ENCODE measurements at regions not wholly inside any gene's neighbourhood (a gene's known extent, or its start where the extent isn't known, plus 50 kb on each side); places are given as distances from the start of the nearest gene placed in this dataset.

DNA sequence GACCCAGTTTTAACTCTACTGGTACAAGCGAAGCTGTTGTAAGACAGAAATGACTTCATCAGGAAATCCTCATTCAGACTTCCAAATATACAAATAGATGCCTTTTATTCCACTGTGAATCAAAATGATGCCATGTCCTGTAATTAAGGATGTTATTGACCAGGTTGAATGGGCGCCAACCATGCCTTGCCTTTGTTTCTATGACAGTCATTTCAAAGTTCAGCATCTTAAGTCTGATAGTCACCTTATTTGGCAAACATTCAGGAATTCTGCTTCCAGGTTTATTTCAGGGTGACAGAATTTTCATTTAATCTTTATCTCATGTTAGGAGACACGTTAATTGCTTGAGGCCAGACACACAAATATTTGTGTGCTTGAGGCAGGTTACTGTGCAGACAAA lies 592.8 kb upstream of the JAG1 start:
- intact Hi-C loops (cut with DNase I, micrococcal nuclease) = no loop called here
- H3K27ac ChIP-seq (ENCODE audit: low read depth in 1 of 2, low read length in 2 of 2) = no peak overlapping the region
- Mint-ChIP-seq H3K36me3 (ENCODE audit: low read depth) (no peaks in the 10 kb centered on the region), H3K27me3 (no peaks in the 10 kb centered on the region), H3K27ac (no peak overlapping the region), H3K9me3 (peaks cover 3% of the 10 kb centered on the region), H3K4me3 (no peak overlapping the region), H3K4me1 (ENCODE audit: low read depth) (no peaks in the 10 kb centered on the region)
- ChIA-PET POLR2A (no interaction called here), CTCF (interaction anchor here (0.8 kb wide), 1 partner anchor 11 kb away, joined by 3 read pairs; no protein-coding TSS in a partner anchor)
- H3K4me1 ChIP-seq (ENCODE audit: insufficient read depth, low read length) = no peaks in the 10 kb centered on the region
- no peak overlapping the region for H3K4me3 ChIP-seq (ENCODE audit: low read length)
- TF ChIP-seq, protein P1, sequence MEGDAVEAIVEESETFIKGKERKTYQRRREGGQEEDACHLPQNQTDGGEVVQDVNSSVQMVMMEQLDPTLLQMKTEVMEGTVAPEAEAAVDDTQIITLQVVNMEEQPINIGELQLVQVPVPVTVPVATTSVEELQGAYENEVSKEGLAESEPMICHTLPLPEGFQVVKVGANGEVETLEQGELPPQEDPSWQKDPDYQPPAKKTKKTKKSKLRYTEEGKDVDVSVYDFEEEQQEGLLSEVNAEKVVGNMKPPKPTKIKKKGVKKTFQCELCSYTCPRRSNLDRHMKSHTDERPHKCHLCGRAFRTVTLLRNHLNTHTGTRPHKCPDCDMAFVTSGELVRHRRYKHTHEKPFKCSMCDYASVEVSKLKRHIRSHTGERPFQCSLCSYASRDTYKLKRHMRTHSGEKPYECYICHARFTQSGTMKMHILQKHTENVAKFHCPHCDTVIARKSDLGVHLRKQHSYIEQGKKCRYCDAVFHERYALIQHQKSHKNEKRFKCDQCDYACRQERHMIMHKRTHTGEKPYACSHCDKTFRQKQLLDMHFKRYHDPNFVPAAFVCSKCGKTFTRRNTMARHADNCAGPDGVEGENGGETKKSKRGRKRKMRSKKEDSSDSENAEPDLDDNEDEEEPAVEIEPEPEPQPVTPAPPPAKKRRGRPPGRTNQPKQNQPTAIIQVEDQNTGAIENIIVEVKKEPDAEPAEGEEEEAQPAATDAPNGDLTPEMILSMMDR (IDR thresholded peaks at IDR 0.05) = no peak
- no peak for DNase-seq
- no peaks in the 10 kb centered on the region for H3K36me3 ChIP-seq (ENCODE audit: insufficient read depth, low read length)
- H3K27me3 ChIP-seq (ENCODE audit: control insufficient read depth in 1 of 2, insufficient read depth in 2 of 2, low read length in 2 of 2) = peaks cover 0 to under 1% of the 10 kb centered on the region in 2 experiments
- no peak for ATAC-seq (ENCODE audit: poor library complexity)
- H3K9me3 ChIP-seq (ENCODE audit: control insufficient read depth in 1 of 2, insufficient read depth in 1 of 2, low read length in 2 of 2) = peaks cover 0 to 13% of the 10 kb centered on the region in 2 experiments

DNA sequence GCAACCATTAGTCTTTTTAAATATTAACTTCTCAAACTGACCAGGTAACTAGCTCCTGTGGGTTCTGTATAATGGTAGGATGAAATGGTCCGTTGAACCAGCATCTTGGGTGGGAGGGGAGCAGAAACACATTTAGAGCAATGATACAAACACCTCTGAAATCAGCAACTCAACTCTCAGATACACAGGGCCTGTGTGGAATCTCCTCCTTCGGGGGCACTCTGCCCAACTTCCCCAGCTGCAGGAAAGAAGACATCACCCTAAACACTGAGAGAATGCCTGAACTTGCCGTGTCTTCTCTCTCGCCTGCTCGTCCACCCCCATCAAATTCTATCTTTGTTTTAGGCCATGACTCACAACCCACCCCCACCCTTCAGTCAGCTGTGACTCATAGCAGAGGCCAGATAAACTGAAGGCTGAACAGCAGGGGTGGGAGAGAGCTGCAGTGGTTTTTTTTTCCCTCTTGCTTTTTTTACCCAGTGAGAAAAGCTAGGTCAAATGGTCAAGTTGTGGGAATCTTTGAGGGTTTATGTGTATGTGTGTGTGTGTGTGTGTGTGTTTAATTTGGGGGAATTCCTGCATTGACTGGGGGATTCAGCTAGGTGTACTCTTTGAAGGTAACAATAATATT lies 593.4 kb upstream of the JAG1 start:
- CTCF ChIA-PET = no interaction called here
- peaks cover under 1% of the 10 kb centered on the region for H3K9me3 Mint-ChIP-seq
- DNase-seq (no peak), ATAC-seq (ENCODE audit: poor library complexity) (no peak)
- no peaks in the 10 kb centered on the region for H3K27me3 Mint-ChIP-seq
- H3K36me3 Mint-ChIP-seq (ENCODE audit: low read depth) = no peaks in the 10 kb centered on the region
- no peaks in the 10 kb centered on the region for H3K4me1 Mint-ChIP-seq (ENCODE audit: low read depth)
- intact Hi-C loops (cut with DNase I, micrococcal nuclease) = no loop called here
- Histone ChIP-seq H3K27ac (ENCODE audit: low read depth in 1 of 2, low read length in 2 of 2) (no peak overlapping the region), H3K4me3 (ENCODE audit: low read length) (no peak overlapping the region), H3K27me3 (ENCODE audit: control insufficient read depth in 1 of 2, insufficient read depth in 2 of 2, low read length in 2 of 2) (no peaks in the 10 kb centered on the region), H3K9me3 (ENCODE audit: control insufficient read depth in 1 of 2, insufficient read depth in 1 of 2, low read length in 2 of 2) (peaks cover 0 to 11% of the 10 kb centered on the region in 2 experiments), H3K4me1 (ENCODE audit: insufficient read depth, low read length) (no peaks in the 10 kb centered on the region), H3K36me3 (ENCODE audit: insufficient read depth, low read length) (no peaks in the 10 kb centered on the region)
- no peak overlapping the region for H3K27ac Mint-ChIP-seq
- TF ChIP-seq, protein P1 (IDR thresholded peaks at IDR 0.05) = no peak
- no peak overlapping the region for H3K4me3 Mint-ChIP-seq
- POLR2A ChIA-PET = no interaction called here

DNA sequence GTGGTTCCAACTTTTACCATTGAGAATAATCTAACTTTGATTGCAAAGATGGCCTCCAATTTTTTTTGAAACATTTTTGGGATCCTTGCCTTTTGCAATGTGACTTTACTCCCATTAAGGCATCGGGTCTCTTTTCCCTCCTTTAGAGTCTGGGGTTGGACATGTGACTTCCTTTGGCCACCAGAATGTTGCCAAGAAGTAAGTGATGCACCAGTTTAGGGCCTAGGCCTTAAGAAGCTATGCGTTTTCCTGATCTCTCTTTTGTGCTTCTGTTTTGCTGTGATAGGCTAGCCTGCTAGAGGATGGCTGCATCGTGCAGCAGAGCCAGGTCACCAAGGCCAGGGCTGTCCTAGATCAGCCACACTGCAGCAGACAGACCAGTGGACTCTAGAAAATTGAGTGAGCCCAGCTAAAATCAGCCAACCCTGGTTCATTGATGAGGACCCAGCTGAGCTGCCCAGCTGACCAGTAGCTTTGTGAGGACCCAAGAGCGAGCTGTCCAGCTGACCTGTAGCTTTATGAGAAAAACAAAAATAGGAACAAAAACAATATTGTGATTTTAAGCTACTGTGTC lies 594.0 kb upstream of the JAG1 start:
- no peak overlapping the region for H3K27ac Mint-ChIP-seq
- no peaks in the 10 kb centered on the region for H3K36me3 ChIP-seq (ENCODE audit: insufficient read depth, low read length)
- H3K4me1 Mint-ChIP-seq (ENCODE audit: low read depth) = no peaks in the 10 kb centered on the region
- ChIA-PET POLR2A (no interaction called here), CTCF (no interaction called here)
- TF ChIP-seq, protein P1 (IDR thresholded peaks at IDR 0.05) = no peak
- no peak for ATAC-seq (ENCODE audit: poor library complexity)
- H3K27ac ChIP-seq (ENCODE audit: low read depth in 1 of 2, low read length in 2 of 2) = no peak overlapping the region
- no peaks in the 10 kb centered on the region for H3K27me3 ChIP-seq (ENCODE audit: control insufficient read depth in 1 of 2, insufficient read depth in 2 of 2, low read length in 2 of 2)
- no peaks in the 10 kb centered on the region for H3K27me3 Mint-ChIP-seq
- peaks cover 0 to 11% of the 10 kb centered on the region in 2 experiments for H3K9me3 ChIP-seq (ENCODE audit: control insufficient read depth in 1 of 2, insufficient read depth in 1 of 2, low read length in 2 of 2)
- no peaks in the 10 kb centered on the region for H3K36me3 Mint-ChIP-seq (ENCODE audit: low read depth)
- no peak overlapping the region for H3K4me3 ChIP-seq (ENCODE audit: low read length)
- no peak overlapping the region for H3K4me3 Mint-ChIP-seq
- no peak for DNase-seq
- H3K4me1 ChIP-seq (ENCODE audit: insufficient read depth, low read length) = no peaks in the 10 kb centered on the region
- H3K9me3 Mint-ChIP-seq = no peaks in the 10 kb centered on the region
- intact Hi-C loops (cut with DNase I, micrococcal nuclease) = no loop called here

All from CD4-positive, alpha-beta T cell (primary cell).